K562 (cell line): ENCODE measurements at regions not wholly inside any gene's neighbourhood (a gene's known extent, or its start where the extent isn't known, plus 50 kb on each side); places are given as distances from the start of the nearest gene placed in this dataset.

Source experiments
- ATAC-seq: fragments of 200-7000 bp; cut with Tn5 transposase; 3 replicates; pipeline ENCODE4 v1.9.1; 2020; ENCODE audit warnings: moderate library complexity
- BruUV-seq: library from RNA; stranded (reverse); fragments of 400-500 nt; replicated peaks from 2 replicates; lab custom pipeline; 2021; lab: Mats Ljungman, UMichigan
- CTCF ChIA-PET: fragments of 300-600 bp; formaldehyde crosslinking; extraction: SDS; loops from one replicate; lab custom pipeline; 2021; ENCODE audit warnings: low intra/inter-chr PET ratio; lab: Yijun Ruan, JAX
- POLR2A ChIA-PET: fragments of 300-600, 350-650 bp; sonication (Branson Sonifier 250); formaldehyde crosslinking; extraction: SDS; loops from one replicate; lab custom pipeline; 2021; ENCODE audit warnings: antibody characterized with exemption, inconsistent platforms; lab: Yijun Ruan, JAX
- DNase-seq, 4 experiments: peaks; one replicate each; pipeline versions ENCODE4 v3.0.0 to v3.0.0-alpha.2; 2011 to 2018; ENCODE audit warnings: low spot score in 3 of 4, mixed read lengths in 3 of 4; ENCODE audit errors: extremely low read depth in 1 of 4
- FAIRE-seq: peaks from 2 replicates; lab custom pipeline; 2011; peaks lifted over from hg19 to GRCh38; lab: Jason Lieb, UNC
- H2AFZ ChIP-seq: 2 replicates; pipeline ENCODE4 v1.6.0; 2011; ENCODE audit warnings: low read depth, low read length, control low read depth, inconsistent platforms
- H3K27ac ChIP-seq: fragments of 200-600 bp; 3 replicates; pipeline ENCODE4 v1.8.0; 2011; ENCODE audit warnings: low read depth, mild to moderate bottlenecking, control low read depth, inconsistent platforms, low read length, moderate library complexity, mixed read lengths; ENCODE audit errors: extremely low read depth
- H3K27me3 ChIP-seq, 2 experiments: fragments of 300-600 bp in 1 of 2; 2 replicates in 1 of 2; 3 replicates in 1 of 2; pipeline versions ENCODE4 v1.6.0 to v1.8.0; 2011; ENCODE audit warnings: inconsistent platforms in 2 of 2, low read length in 2 of 2, mild to moderate bottlenecking in 1 of 2, mixed read lengths in 1 of 2, moderate library complexity in 1 of 2; ENCODE audit not compliant: control insufficient read depth in 2 of 2, insufficient read depth in 2 of 2
- H3K36me3 ChIP-seq: fragments of 300-600 bp; 3 replicates; pipeline ENCODE4 v1.8.0; 2011; ENCODE audit warnings: mild to moderate bottlenecking, low read length, inconsistent platforms; ENCODE audit not compliant: control insufficient read depth, insufficient read depth
- H3K4me1 ChIP-seq, 2 experiments: fragments of 200-600 bp in 1 of 2; replicated peaks in 1 of 2; 2 replicates in 1 of 2; 3 replicates in 1 of 2; pipeline versions ENCODE4 v1.5.1 to v1.8.0; 2011; ENCODE audit warnings: inconsistent platforms in 2 of 2, low read length in 2 of 2, mild to moderate bottlenecking in 1 of 2, mixed read lengths in 1 of 2, moderate library complexity in 1 of 2; ENCODE audit not compliant: control insufficient read depth in 2 of 2, insufficient read depth in 2 of 2
- H3K4me2 ChIP-seq: 2 replicates; pipeline ENCODE4 v1.6.1; 2011; ENCODE audit warnings: low read length, control low read depth, inconsistent platforms, mixed read lengths; ENCODE audit not compliant: insufficient read depth
- H3K4me3 ChIP-seq: fragments of 200-600 bp; sonication (generic), shearing (Covaris generic); 2 replicates; pipeline ENCODE4 v1.5.1; 2016; ENCODE audit warnings: control low read depth, inconsistent platforms
- H3K79me2 ChIP-seq: fragments of 200-600 bp; 3 replicates; pipeline ENCODE4 v1.8.0; 2011; ENCODE audit warnings: low read length, inconsistent platforms; ENCODE audit not compliant: control insufficient read depth, insufficient read depth
- H3K9ac ChIP-seq, 2 experiments: 2 replicates each; pipeline versions ENCODE4 v1.6.0 to v1.6.1; 2011; ENCODE audit warnings: low read depth in 2 of 2, low read length in 2 of 2, control low read depth in 1 of 2, inconsistent platforms in 1 of 2, mild to moderate bottlenecking in 1 of 2, mixed read lengths in 1 of 2; ENCODE audit not compliant: insufficient read depth in 1 of 2
- H3K9me1 ChIP-seq: one replicate; pipeline ENCODE4 v1.6.0; 2011; ENCODE audit warnings: inconsistent platforms, mild to moderate bottlenecking, low read length, moderate library complexity; ENCODE audit not compliant: control insufficient read depth, insufficient read depth
- H3K9me3 ChIP-seq: replicated peaks from 2 replicates; pipeline ENCODE4 v1.5.1; 2011; ENCODE audit warnings: low read depth, low read length, inconsistent platforms; ENCODE audit not compliant: control insufficient read depth, insufficient read depth
- H4K20me1 ChIP-seq: replicated peaks from 2 replicates; pipeline ENCODE4 v1.6.1; 2011; ENCODE audit warnings: low read length, inconsistent platforms, mixed read lengths; ENCODE audit not compliant: control insufficient read depth, insufficient read depth
- CBFA2T3 ChIP-seq: fragments of 450-650 bp; IDR thresholded peaks from 2 replicates; pipeline ENCODE4 v1.6.1; 2017
- MBD2 ChIP-seq: sonication (generic); IDR thresholded peaks from 2 replicates; pipeline ENCODE4 v1.6.1; 2016; ENCODE audit warnings: low read depth, borderline replicate concordance
- ZNF232 ChIP-seq: sonication (generic); formaldehyde crosslinking; IDR thresholded peaks from 2 replicates; pipeline ENCODE4 v1.8.0; 2022; ENCODE audit warnings: mild to moderate bottlenecking, missing genetic modification reagents
- ZNF431 ChIP-seq: sonication (generic); formaldehyde crosslinking; IDR thresholded peaks from 2 replicates; pipeline ENCODE4 v1.8.0; 2022; ENCODE audit warnings: mild to moderate bottlenecking, missing genetic modification reagents
- ZNF589 ChIP-seq: fragments of 200-800 bp; sonication (Bioruptor generic); IDR thresholded peaks from 2 replicates; pipeline ENCODE4 v1.6.1; 2016; ENCODE audit warnings: low read depth, missing genetic modification characterization, missing compliant biosample characterization
- ZNF766 ChIP-seq: fragments of 200-800 bp; sonication (Bioruptor generic); conservative IDR thresholded peaks from 2 replicates; pipeline ENCODE4 v1.6.1; 2016; ENCODE audit warnings: missing genetic modification characterization, missing compliant biosample characterization
- WGBS: fragments of 100-300 bp; shearing (Covaris generic); methylation state at CpG from one replicate; pipeline ENCODE4 v1.1.6; 2016; ENCODE audit warnings: low coverage, mixed read lengths; ENCODE audit not compliant: insufficient coverage; ENCODE audit errors: missing lambda C conversion rate; 5-methylcytosine and 5-hydroxymethylcytosine counted together
- in situ Hi-C: fragments of 300-500 bp; cut with MboI; formaldehyde crosslinking; loops from 4 replicates; pipeline ENCODE4 v1.15.0; 2018; ENCODE audit warnings: inconsistent platforms, mixed read lengths
- intact Hi-C: fragments of 100-400 bp; cut with micrococcal nuclease; formaldehyde crosslinking; loops from 2 replicates; pipeline ENCODE4 v1.14.2; 2022
- TF ChIP-seq, protein P1 (sequence below): fragments of 250-450 bp; sonication (Bioruptor Pico); IDR thresholded peaks from 2 replicates; pipeline ENCODE4 v1.5.0; 2020; ENCODE audit warnings: mild to moderate bottlenecking
- TF ChIP-seq, protein P2 (sequence below): sonication (generic); formaldehyde crosslinking; IDR thresholded peaks from 2 replicates; pipeline ENCODE4 v1.8.0; 2022; ENCODE audit warnings: mild to moderate bottlenecking, missing genetic modification reagents
- TF ChIP-seq, protein P3 (sequence below): fragments of 450-650 bp; IDR thresholded peaks from 2 replicates; pipeline ENCODE4 v1.6.1; 2016; ENCODE audit warnings: low read depth, mild to moderate bottlenecking, moderate library complexity

DNA sequence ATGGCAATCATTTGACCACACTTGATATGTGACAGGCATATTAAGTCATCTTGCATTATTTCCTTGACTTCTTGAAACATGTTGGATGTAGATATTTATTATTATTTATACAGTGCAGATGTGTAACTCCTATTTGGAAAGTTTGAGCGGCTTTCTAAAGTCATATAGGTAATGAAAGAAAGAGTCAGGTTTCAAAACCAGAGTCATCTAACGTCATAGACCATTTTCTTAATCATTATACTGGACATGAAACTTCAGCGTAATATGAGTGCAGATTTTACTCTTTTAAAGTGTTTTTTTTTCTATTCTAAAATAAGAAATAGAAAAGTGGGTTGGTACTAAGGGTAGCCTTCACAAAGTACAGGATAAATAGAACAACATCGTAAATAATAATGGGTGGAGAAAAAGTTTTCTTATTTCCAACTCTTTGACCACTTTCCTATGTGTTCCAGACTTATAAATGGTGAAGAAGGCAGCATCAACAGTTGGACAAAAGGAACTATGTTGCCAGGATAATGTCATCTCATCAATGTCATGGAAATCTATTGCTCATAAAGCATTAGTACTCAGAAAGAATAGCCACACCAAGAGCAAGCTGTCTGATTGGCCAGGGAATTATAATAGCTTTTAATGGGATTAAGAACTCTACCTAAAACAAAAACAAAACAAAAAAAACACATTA, 108.0 kb upstream of the PCDH18 start:
- H3K4me1 ChIP-seq, result no peaks in the 10 kb centered on the region
- H4K20me1 ChIP-seq, result no peaks in the 10 kb centered on the region
- in situ Hi-C loops (no loop called here), intact Hi-C loops (no loop called here)
- no peaks in the 10 kb centered on the region for H3K9me1 ChIP-seq
- H3K9me3 ChIP-seq, result no peaks in the 10 kb centered on the region
- no TSS peak for BruUV-seq
- no peaks in the 10 kb centered on the region for H3K27me3 ChIP-seq
- ChIA-PET POLR2A (no interaction called here), CTCF (no interaction called here)
- H3K4me2 ChIP-seq, result no peak overlapping the region
- no peak overlapping the region for H2AFZ ChIP-seq
- DNase-seq (no peak), FAIRE-seq (no peak), ATAC-seq (no peak)
- TF ChIP-seq MBD2 (no peak), ZNF232 (CRISPR knock-in tag) (no peak), CBFA2T3 (no peak), ZNF589 (CRISPR knock-in tag) (no peak), ZNF766 (CRISPR knock-in tag) (no peak), ZNF431 (CRISPR knock-in tag) (no peak)
- TF ChIP-seq, protein P1, sequence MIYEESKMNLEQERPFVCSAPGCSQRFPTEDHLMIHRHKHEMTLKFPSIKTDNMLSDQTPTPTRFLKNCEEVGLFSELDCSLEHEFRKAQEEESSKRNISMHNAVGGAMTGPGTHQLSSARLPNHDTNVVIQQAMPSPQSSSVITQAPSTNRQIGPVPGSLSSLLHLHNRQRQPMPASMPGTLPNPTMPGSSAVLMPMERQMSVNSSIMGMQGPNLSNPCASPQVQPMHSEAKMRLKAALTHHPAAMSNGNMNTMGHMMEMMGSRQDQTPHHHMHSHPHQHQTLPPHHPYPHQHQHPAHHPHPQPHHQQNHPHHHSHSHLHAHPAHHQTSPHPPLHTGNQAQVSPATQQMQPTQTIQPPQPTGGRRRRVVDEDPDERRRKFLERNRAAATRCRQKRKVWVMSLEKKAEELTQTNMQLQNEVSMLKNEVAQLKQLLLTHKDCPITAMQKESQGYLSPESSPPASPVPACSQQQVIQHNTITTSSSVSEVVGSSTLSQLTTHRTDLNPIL, result no peak
- TF ChIP-seq, protein P2, sequence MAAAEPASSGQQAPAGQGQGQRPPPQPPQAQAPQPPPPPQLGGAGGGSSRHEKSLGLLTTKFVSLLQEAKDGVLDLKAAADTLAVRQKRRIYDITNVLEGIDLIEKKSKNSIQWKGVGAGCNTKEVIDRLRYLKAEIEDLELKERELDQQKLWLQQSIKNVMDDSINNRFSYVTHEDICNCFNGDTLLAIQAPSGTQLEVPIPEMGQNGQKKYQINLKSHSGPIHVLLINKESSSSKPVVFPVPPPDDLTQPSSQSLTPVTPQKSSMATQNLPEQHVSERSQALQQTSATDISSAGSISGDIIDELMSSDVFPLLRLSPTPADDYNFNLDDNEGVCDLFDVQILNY (CRISPR knock-in tag), result no peak
- TF ChIP-seq, protein P3, sequence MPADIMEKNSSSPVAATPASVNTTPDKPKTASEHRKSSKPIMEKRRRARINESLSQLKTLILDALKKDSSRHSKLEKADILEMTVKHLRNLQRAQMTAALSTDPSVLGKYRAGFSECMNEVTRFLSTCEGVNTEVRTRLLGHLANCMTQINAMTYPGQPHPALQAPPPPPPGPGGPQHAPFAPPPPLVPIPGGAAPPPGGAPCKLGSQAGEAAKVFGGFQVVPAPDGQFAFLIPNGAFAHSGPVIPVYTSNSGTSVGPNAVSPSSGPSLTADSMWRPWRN, result no peak
- H3K79me2 ChIP-seq, result no peaks in the 10 kb centered on the region
- H3K27ac ChIP-seq, result no peak overlapping the region
- H3K9ac ChIP-seq, result no peak overlapping the region
- no peaks in the 10 kb centered on the region for H3K36me3 ChIP-seq
- H3K4me3 ChIP-seq, result no peak overlapping the region
- 5% methylated on average over 4 of the region's 4 CpGs for WGBS
